ENCODE measurements at regions not wholly inside any gene's neighbourhood (a gene's known extent, or its start where the extent isn't known, plus 50 kb on each side); places are given as distances from the start of the nearest gene placed in this dataset.
A peak's percentile ranks its signal among the peaks of the same experiment; 100 is the strongest.

DNA sequence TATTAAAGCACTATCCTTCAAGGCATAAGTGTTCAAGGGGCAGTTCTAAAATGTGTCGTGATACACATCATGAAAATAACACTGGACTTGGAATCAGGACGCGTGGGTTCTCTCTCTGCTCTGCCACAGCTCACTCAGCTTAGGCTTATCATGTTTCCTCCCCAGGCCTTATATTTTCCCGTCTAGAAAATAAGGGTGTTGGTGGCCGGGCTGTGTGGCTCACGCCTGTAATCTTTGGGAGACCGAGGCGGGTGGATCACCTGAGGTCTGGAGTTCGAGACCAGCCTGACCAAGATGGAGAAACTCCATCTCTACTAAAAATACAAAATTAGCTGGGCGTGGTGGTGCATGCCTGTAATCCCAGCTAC is 223.0 kb downstream of the OPA1 start:
- CTCF ChIA-PET = interaction anchor here (0.7 to 1.2 kb wide), 2 partner anchors 15 to 35 kb away, joined by 3 to 4 read pairs; no protein-coding TSS in a partner anchor
- intact Hi-C loops (cut with micrococcal nuclease; ENCODE audit: unreplicated experiment) = no loop called here
- H3K4me3 Mint-ChIP-seq (ENCODE audit: low read depth, unreplicated experiment) = no peak overlapping the region
- no peaks in the 10 kb centered on the region for H3K36me3 Mint-ChIP-seq (ENCODE audit: insufficient read depth, unreplicated experiment)
- H3K9me3 Mint-ChIP-seq (ENCODE audit: low read depth, unreplicated experiment) = no peaks in the 10 kb centered on the region
- H3K27me3 Mint-ChIP-seq (ENCODE audit: unreplicated experiment) = no peaks in the 10 kb centered on the region
- peaks cover 21% of the 10 kb centered on the region for H3K4me1 Mint-ChIP-seq (ENCODE audit: low read depth, unreplicated experiment)
- TF ChIP-seq, protein P1, sequence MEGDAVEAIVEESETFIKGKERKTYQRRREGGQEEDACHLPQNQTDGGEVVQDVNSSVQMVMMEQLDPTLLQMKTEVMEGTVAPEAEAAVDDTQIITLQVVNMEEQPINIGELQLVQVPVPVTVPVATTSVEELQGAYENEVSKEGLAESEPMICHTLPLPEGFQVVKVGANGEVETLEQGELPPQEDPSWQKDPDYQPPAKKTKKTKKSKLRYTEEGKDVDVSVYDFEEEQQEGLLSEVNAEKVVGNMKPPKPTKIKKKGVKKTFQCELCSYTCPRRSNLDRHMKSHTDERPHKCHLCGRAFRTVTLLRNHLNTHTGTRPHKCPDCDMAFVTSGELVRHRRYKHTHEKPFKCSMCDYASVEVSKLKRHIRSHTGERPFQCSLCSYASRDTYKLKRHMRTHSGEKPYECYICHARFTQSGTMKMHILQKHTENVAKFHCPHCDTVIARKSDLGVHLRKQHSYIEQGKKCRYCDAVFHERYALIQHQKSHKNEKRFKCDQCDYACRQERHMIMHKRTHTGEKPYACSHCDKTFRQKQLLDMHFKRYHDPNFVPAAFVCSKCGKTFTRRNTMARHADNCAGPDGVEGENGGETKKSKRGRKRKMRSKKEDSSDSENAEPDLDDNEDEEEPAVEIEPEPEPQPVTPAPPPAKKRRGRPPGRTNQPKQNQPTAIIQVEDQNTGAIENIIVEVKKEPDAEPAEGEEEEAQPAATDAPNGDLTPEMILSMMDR (IDR thresholded peaks at IDR 0.05; ENCODE audit: unreplicated experiment) = no peak
- BruUV-seq (replicated peaks) = no TSS peak
- DNase-seq = no peak
- H3K27ac Mint-ChIP-seq (ENCODE audit: unreplicated experiment) = no peak overlapping the region

DNA sequence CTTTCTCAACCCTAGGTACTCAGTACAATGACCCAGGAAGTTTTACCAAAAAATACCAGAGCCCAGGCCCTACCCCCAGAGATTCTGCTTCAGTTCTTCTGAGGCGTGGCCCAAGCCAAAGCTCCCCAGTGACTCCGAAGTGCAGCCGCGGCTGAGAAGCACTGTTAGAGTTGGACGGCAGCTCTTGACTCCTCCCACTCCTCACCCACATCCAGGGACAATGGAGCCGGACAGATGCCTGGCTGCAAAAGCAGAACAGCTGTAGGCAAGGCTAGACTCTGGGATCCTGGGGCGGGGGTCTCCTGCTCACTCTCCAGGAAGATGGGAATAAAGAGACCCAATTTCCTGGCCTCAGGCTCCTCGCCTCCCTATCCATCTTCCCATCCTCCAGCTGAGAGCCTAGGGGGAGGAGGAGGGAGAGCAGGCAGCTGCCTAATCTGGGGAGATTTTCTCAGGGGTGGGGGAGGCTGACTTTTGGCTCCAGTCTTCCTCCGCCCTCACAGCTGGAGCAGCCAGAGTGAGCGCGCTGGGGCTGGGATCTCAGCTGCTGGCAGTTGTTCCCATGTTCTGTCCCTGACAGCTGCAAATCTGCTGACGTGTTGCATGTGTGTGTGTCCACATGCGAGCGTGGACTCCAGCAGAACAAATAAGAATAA is 223.8 kb downstream of the OPA1 start:
- Mint-ChIP-seq H3K27me3 (ENCODE audit: unreplicated experiment) (no peaks in the 10 kb centered on the region), H3K4me1 (ENCODE audit: low read depth, unreplicated experiment) (peaks cover 21% of the 10 kb centered on the region), H3K9me3 (ENCODE audit: low read depth, unreplicated experiment) (no peaks in the 10 kb centered on the region), H3K36me3 (ENCODE audit: insufficient read depth, unreplicated experiment) (no peaks in the 10 kb centered on the region), H3K27ac (ENCODE audit: unreplicated experiment) (no peak overlapping the region), H3K4me3 (ENCODE audit: low read depth, unreplicated experiment) (no peak overlapping the region)
- intact Hi-C loops (cut with micrococcal nuclease; ENCODE audit: unreplicated experiment) = no loop called here
- TF ChIP-seq, protein P1 (IDR thresholded peaks at IDR 0.05; ENCODE audit: unreplicated experiment) = no peak
- BruUV-seq (replicated peaks) = no TSS peak
- DNase-seq = peak; percentile 39
- CTCF ChIA-PET = interaction anchor here (0.6 to 1.2 kb wide), 5 partner anchors 11 to 205 kb away, joined by 3 to 7 read pairs (median 4); no protein-coding TSS in a partner anchor

DNA sequence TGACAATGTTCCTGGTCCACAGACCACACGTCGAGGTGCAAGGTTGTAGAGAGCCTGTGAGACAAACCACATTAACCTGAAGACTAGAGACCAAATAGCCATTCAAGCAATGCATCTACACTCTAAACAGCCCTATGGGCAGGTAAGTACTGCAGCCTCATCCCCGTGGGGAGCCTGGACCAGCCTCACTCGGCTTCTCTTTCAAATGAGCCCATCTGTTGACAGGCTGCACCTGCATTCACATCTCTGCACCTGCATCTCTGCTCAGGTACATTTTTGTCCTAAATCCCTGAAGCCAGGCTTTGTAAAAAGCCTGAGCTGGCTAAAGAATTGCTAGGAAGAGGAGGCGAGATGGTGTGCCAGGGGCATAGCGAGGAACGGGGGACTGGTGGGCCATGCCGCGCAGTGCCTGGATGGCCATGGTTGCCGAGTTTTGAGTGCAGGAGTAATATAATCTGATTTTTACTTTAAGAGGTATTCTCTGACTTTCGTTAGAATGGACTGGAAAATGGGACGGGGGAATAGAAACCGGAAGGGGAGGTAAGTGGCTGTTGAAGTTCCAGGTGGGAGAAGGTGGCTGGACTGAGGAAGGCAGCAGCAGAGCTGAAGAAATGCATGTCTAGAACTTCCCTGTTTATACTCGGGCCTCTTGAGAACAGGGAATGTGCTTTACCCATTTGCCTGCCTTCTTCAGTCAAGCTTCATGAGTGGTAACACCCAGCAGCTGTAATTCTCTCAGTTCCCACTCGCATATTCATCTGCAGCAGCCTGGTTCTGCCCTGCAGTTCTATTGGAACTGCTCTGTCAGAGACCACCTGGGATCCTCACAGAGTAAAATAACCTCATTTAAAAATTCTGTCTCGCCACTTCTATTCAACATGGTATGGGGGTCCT is 226.4 kb downstream of the OPA1 start:
- Mint-ChIP-seq H3K4me1 (ENCODE audit: low read depth, unreplicated experiment) (peaks cover 3% of the 10 kb centered on the region), H3K27me3 (ENCODE audit: unreplicated experiment) (no peaks in the 10 kb centered on the region)

DNA sequence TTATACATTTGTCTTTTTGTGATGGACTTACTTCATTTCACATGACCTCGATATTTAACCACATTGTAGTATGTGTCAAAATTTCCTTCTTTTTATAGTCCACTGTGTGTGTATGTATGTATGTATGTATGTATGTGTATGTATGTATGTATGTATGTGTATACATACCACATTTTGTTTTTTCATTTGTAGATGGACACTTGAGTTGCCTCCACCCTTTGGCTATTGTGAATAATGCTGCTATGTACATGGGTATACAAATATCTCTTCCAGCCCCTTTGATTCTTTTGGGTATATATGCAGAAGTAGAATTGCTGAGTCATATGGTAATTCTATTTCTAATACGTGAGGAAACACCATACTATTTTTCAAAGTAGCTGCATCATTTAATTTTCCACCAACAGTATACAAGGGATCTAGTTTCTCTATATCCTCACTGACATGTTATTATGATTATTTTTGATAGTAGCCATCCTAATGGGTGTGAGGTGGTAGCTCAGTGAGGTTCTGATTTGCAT is 228.2 kb downstream of the OPA1 start:
- no peaks in the 10 kb centered on the region for H3K27me3 Mint-ChIP-seq (ENCODE audit: unreplicated experiment)

More for the DNA sequence above, 226.4 kb downstream of the OPA1 start:
- intact Hi-C loops (cut with micrococcal nuclease; ENCODE audit: unreplicated experiment) = no loop called here
- Mint-ChIP-seq H3K36me3 (ENCODE audit: insufficient read depth, unreplicated experiment) (no peaks in the 10 kb centered on the region), H3K27ac (ENCODE audit: unreplicated experiment) (no peak overlapping the region), H3K9me3 (ENCODE audit: low read depth, unreplicated experiment) (peaks cover 3% of the 10 kb centered on the region), H3K4me3 (ENCODE audit: low read depth, unreplicated experiment) (no peak overlapping the region)
- no TSS peak for BruUV-seq (replicated peaks)
- no peak for DNase-seq
- CTCF ChIA-PET = interaction anchor here (1.0 kb wide), 1 partner anchor 227 kb away, joined by 8 read pairs; no protein-coding TSS in a partner anchor
- TF ChIP-seq, protein P1 (IDR thresholded peaks at IDR 0.05; ENCODE audit: unreplicated experiment) = no peak

More for the DNA sequence above, 228.2 kb downstream of the OPA1 start:
- DNase-seq = no peak
- no peak overlapping the region for H3K4me3 Mint-ChIP-seq (ENCODE audit: low read depth, unreplicated experiment)
- TF ChIP-seq, protein P1 (IDR thresholded peaks at IDR 0.05; ENCODE audit: unreplicated experiment) = no peak
- intact Hi-C loops (cut with micrococcal nuclease; ENCODE audit: unreplicated experiment) = no loop called here
- BruUV-seq (replicated peaks) = no TSS peak
- H3K4me1 Mint-ChIP-seq (ENCODE audit: low read depth, unreplicated experiment) = peaks cover 14% of the 10 kb centered on the region
- no peak overlapping the region for H3K27ac Mint-ChIP-seq (ENCODE audit: unreplicated experiment)
- CTCF ChIA-PET = no interaction called here
- peaks cover 2% of the 10 kb centered on the region for H3K36me3 Mint-ChIP-seq (ENCODE audit: insufficient read depth, unreplicated experiment)
- peaks cover 3% of the 10 kb centered on the region for H3K9me3 Mint-ChIP-seq (ENCODE audit: low read depth, unreplicated experiment)

All from Calu3 (cell line).